ENCODE measurements at regions not wholly inside any gene's neighbourhood (a gene's known extent, or its start where the extent isn't known, plus 50 kb on each side); places are given as distances from the start of the nearest gene placed in this dataset.

DNA sequence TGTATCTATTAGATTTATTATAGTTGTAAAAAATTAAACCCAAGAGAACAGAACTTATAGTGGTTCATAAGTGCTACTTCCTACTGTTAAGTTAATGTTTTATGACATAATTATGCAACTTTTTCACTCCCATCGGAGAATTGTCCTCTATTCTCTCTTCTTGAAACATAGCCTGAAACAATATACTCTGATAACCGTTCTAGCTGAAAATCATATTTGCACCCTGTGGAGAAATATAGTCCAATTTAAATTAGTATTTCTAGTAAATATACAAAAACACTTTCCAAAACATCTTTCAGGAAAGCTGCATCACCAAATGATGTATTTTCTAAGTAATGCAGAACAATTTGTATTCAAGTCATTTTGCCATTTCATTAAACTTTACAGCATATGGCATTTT is 586.4 kb downstream of the PRR32 start:
- TF ChIP-seq, protein P1, sequence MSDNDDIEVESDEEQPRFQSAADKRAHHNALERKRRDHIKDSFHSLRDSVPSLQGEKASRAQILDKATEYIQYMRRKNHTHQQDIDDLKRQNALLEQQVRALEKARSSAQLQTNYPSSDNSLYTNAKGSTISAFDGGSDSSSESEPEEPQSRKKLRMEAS (IDR thresholded peaks at IDR 0.05), result no peak
- TF ChIP-seq POLR2AphosphoS5 (IDR thresholded peaks at IDR 0.05; ENCODE audit: low read depth, low read length), result no peak
- TF ChIP-seq HDAC2 (IDR thresholded peaks at IDR 0.05; ENCODE audit: borderline replicate concordance in 1 of 2, low read depth in 2 of 2, low read length in 2 of 2), result no peak
- no peak for TF ChIP-seq PHF8 (conservative IDR thresholded peaks at IDR 0.05; ENCODE audit: low read depth, low read length)
- no peak for TF ChIP-seq MAFK (IDR thresholded peaks at IDR 0.05; ENCODE audit: low read depth, low read length)
